GM23338 (cell line): ENCODE measurements at regions not wholly inside any gene's neighbourhood (a gene's known extent, or its start where the extent isn't known, plus 50 kb on each side); places are given as distances from the start of the nearest gene placed in this dataset.

Experiments
- CREB1 ChIP-seq: fragments of 250-450 bp; sonication (Bioruptor Pico); IDR thresholded peaks from 2 replicates; pipeline ENCODE4 v1.5.0; 2020; ENCODE audit warnings: low read depth, mild to moderate bottlenecking, moderate library complexity
- CTCF ChIP-seq, 2 experiments: fragments of 200-600 bp in 1 of 2; sonication (generic) in 1 of 2; conservative IDR thresholded peaks; 2 replicates each; pipeline versions ENCODE4 v1.5.1 to v1.6.1; 2016 to 2017; ENCODE audit warnings: antibody characterized with exemption in 2 of 2, low read depth in 2 of 2, mild to moderate bottlenecking in 2 of 2, moderate library complexity in 1 of 2
- EZH2 ChIP-seq: fragments of 200-600 bp; sonication (generic); IDR thresholded peaks from one replicate; pipeline ENCODE4 v1.8.0; 2017; ENCODE audit warnings: antibody characterized with exemption, mild to moderate bottlenecking, low read depth; ENCODE audit not compliant: unreplicated experiment
- EZH2phosphoT487 ChIP-seq: fragments of 200-600 bp; sonication (generic); IDR thresholded peaks from one replicate; pipeline ENCODE4 v1.8.1; 2018; ENCODE audit warnings: antibody characterized with exemption; ENCODE audit not compliant: unreplicated experiment
- JUNB ChIP-seq: IDR thresholded peaks from one replicate; pipeline ENCODE4 v1.6.1; 2016; ENCODE audit warnings: antibody characterized with exemption; ENCODE audit not compliant: unreplicated experiment
- NANOG ChIP-seq: IDR thresholded peaks from 2 replicates; pipeline ENCODE4 v1.6.1; 2016; ENCODE audit warnings: antibody characterized with exemption, borderline replicate concordance
- POLR2AphosphoS5 ChIP-seq: IDR thresholded peaks from 2 replicates; pipeline ENCODE4 v1.6.1; 2016; ENCODE audit warnings: antibody characterized with exemption, low read depth
- REST ChIP-seq: IDR thresholded peaks from one replicate; pipeline ENCODE4 v1.6.1; 2018; ENCODE audit warnings: antibody characterized with exemption; ENCODE audit not compliant: unreplicated experiment
- STAT1 ChIP-seq: IDR thresholded peaks from one replicate; pipeline ENCODE4 v1.6.1; 2016; ENCODE audit warnings: antibody characterized with exemption; ENCODE audit not compliant: unreplicated experiment
- ZNF114 ChIP-seq: fragments of 250-450 bp; sonication (Bioruptor Pico); IDR thresholded peaks from 2 replicates; pipeline ENCODE4 v1.5.0; 2020; ENCODE audit warnings: mild to moderate bottlenecking, moderate library complexity
- ZNF331 ChIP-seq: fragments of 250-450 bp; sonication (Bioruptor Pico); IDR thresholded peaks from 2 replicates; pipeline ENCODE4 v1.5.0; 2020; ENCODE audit warnings: low read depth, mild to moderate bottlenecking, moderate library complexity
- TF ChIP-seq, protein P1 (sequence below): IDR thresholded peaks from 2 replicates; pipeline ENCODE4 v1.6.1; 2016; ENCODE audit warnings: antibody characterized with exemption
- TF ChIP-seq, protein P2 (sequence below): fragments of 250-450 bp; sonication (Bioruptor Pico); IDR thresholded peaks from 2 replicates; pipeline ENCODE4 v1.5.0; 2020; ENCODE audit warnings: mild to moderate bottlenecking, moderate library complexity

- TF ChIP-seq ZNF331 (CRISPR knock-in tag), result no peak
- no peak for TF ChIP-seq CTCF (conservative IDR thresholded peaks at IDR 0.05; ENCODE audit: low read depth in 2 of 2)
- no peak for TF ChIP-seq JUNB
- TF ChIP-seq POLR2AphosphoS5, result no peak
- no peak for TF ChIP-seq REST
- TF ChIP-seq STAT1, result no peak
- TF ChIP-seq EZH2phosphoT487, result no peak
- TF ChIP-seq CREB1 (CRISPR knock-in tag), result no peak
- TF ChIP-seq EZH2, result no peak
- TF ChIP-seq NANOG, result no peak
- TF ChIP-seq, protein P1, sequence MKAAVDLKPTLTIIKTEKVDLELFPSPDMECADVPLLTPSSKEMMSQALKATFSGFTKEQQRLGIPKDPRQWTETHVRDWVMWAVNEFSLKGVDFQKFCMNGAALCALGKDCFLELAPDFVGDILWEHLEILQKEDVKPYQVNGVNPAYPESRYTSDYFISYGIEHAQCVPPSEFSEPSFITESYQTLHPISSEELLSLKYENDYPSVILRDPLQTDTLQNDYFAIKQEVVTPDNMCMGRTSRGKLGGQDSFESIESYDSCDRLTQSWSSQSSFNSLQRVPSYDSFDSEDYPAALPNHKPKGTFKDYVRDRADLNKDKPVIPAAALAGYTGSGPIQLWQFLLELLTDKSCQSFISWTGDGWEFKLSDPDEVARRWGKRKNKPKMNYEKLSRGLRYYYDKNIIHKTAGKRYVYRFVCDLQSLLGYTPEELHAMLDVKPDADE, result no peak
- no peak for TF ChIP-seq ZNF114 (CRISPR knock-in tag)
- TF ChIP-seq, protein P2, sequence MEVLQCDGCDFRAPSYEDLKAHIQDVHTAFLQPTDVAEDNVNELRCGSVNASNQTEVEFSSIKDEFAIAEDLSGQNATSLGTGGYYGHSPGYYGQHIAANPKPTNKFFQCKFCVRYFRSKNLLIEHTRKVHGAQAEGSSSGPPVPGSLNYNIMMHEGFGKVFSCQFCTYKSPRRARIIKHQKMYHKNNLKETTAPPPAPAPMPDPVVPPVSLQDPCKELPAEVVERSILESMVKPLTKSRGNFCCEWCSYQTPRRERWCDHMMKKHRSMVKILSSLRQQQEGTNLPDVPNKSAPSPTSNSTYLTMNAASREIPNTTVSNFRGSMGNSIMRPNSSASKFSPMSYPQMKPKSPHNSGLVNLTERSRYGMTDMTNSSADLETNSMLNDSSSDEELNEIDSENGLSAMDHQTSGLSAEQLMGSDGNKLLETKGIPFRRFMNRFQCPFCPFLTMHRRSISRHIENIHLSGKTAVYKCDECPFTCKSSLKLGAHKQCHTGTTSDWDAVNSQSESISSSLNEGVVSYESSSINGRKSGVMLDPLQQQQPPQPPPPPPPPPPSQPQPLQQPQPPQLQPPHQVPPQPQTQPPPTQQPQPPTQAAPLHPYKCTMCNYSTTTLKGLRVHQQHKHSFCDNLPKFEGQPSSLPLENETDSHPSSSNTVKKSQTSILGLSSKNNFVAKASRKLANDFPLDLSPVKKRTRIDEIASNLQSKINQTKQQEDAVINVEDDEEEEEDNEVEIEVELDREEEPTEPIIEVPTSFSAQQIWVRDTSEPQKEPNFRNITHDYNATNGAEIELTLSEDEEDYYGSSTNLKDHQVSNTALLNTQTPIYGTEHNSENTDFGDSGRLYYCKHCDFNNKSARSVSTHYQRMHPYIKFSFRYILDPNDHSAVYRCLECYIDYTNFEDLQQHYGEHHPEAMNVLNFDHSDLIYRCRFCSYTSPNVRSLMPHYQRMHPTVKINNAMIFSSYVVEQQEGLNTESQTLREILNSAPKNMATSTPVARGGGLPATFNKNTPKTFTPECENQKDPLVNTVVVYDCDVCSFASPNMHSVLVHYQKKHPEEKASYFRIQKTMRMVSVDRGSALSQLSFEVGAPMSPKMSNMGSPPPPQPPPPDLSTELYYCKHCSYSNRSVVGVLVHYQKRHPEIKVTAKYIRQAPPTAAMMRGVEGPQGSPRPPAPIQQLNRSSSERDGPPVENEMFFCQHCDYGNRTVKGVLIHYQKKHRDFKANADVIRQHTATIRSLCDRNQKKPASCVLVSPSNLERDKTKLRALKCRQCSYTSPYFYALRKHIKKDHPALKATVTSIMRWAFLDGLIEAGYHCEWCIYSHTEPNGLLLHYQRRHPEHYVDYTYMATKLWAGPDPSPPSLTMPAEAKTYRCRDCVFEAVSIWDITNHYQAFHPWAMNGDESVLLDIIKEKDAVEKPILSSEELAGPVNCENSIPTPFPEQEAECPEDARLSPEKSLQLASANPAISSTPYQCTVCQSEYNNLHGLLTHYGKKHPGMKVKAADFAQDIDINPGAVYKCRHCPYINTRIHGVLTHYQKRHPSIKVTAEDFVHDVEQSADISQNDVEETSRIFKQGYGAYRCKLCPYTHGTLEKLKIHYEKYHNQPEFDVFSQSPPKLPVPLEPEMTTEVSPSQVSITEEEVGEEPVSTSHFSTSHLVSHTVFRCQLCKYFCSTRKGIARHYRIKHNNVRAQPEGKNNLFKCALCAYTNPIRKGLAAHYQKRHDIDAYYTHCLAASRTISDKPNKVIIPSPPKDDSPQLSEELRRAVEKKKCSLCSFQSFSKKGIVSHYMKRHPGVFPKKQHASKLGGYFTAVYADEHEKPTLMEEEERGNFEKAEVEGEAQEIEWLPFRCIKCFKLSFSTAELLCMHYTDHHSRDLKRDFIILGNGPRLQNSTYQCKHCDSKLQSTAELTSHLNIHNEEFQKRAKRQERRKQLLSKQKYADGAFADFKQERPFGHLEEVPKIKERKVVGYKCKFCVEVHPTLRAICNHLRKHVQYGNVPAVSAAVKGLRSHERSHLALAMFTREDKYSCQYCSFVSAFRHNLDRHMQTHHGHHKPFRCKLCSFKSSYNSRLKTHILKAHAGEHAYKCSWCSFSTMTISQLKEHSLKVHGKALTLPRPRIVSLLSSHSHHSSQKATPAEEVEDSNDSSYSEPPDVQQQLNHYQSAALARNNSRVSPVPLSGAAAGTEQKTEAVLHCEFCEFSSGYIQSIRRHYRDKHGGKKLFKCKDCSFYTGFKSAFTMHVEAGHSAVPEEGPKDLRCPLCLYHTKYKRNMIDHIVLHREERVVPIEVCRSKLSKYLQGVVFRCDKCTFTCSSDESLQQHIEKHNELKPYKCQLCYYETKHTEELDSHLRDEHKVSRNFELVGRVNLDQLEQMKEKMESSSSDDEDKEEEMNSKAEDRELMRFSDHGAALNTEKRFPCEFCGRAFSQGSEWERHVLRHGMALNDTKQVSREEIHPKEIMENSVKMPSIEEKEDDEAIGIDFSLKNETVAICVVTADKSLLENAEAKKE, result no peak
Observed at GRCh38 chr13:28606466-28606865, 52.5 kb upstream of the POMP start.
